Activated naive CD8-positive, alpha-beta T cell treated with anti-CD3 and anti-CD28 coated beads, Interleukin-2, amount 10 ng/mL, durations not matched to agents 7 days and 5 days (primary cell): ENCODE measurements at regions not wholly inside any gene's neighbourhood (a gene's known extent, or its start where the extent isn't known, plus 50 kb on each side); places are given as distances from the start of the nearest gene placed in this dataset.

ENCODE experiments used
- ATAC-seq: fragments of 150-1000 bp; cut with Tn5 transposase; one replicate; pipeline ENCODE4 v1.10.0; 2021; ENCODE audit warnings: low read depth, moderate library complexity
- POLR2A ChIA-PET: fragments of 350-600 bp; sonication (Branson Sonifier 250); formaldehyde crosslinking; loops from one replicate; lab custom pipeline; 2021; ENCODE audit warnings: antibody characterized with exemption; lab: Charles Lee
- DNase-seq: peaks from one replicate; pipeline ENCODE4 v3.0.0; 2021
- H3K27ac Mint-ChIP-seq: one replicate; pipeline ENCODE4 v1.8.0; 2022; ENCODE audit warnings: mild to moderate bottlenecking, mixed read lengths
- H3K27me3 Mint-ChIP-seq: one replicate; pipeline ENCODE4 v1.8.0; 2022; ENCODE audit warnings: mild to moderate bottlenecking, moderate library complexity, mixed read lengths
- H3K36me3 Mint-ChIP-seq: one replicate; pipeline ENCODE4 v1.8.0; 2021; ENCODE audit warnings: mild to moderate bottlenecking, mixed read lengths
- H3K4me1 Mint-ChIP-seq: one replicate; pipeline ENCODE4 v1.8.0; 2021; ENCODE audit warnings: mixed read lengths
- H3K4me3 Mint-ChIP-seq: one replicate; pipeline ENCODE4 v1.8.0; 2022; ENCODE audit warnings: mild to moderate bottlenecking, moderate library complexity, mixed read lengths
- H3K9me3 Mint-ChIP-seq: one replicate; pipeline ENCODE4 v1.8.0; 2021; ENCODE audit warnings: mixed read lengths

GRCh38 chr9:86773422-86773945, 173.8 kb downstream of the GAS1 start:
- no peaks in the 10 kb centered on the region for H3K4me1 Mint-ChIP-seq
- no peaks in the 10 kb centered on the region for H3K36me3 Mint-ChIP-seq
- POLR2A ChIA-PET = no interaction called here

GRCh38 chr9:86772635-86772993, 174.7 kb downstream of the GAS1 start:
- Mint-ChIP-seq H3K36me3 (no peaks in the 10 kb centered on the region), H3K27ac (no peak overlapping the region), H3K4me1 (no peaks in the 10 kb centered on the region), H3K27me3 (no peaks in the 10 kb centered on the region), H3K4me3 (no peak overlapping the region), H3K9me3 (no peaks in the 10 kb centered on the region)
- POLR2A ChIA-PET = no interaction called here
- no peak for ATAC-seq
- DNase-seq = no peak

More at GRCh38 chr9:86773422-86773945, 173.8 kb downstream of the GAS1 start:
- no peak overlapping the region for H3K27ac Mint-ChIP-seq
- no peaks in the 10 kb centered on the region for H3K27me3 Mint-ChIP-seq
- no peak overlapping the region for H3K4me3 Mint-ChIP-seq
- DNase-seq (no peak), ATAC-seq (no peak)
- H3K9me3 Mint-ChIP-seq = no peaks in the 10 kb centered on the region

- Mint-ChIP-seq H3K4me3 (no peak overlapping the region), H3K9me3 (no peaks in the 10 kb centered on the region), H3K4me1 (no peaks in the 10 kb centered on the region), H3K27ac (no peak overlapping the region), H3K27me3 (no peaks in the 10 kb centered on the region), H3K36me3 (no peaks in the 10 kb centered on the region)
- ATAC-seq = no peak
- POLR2A ChIA-PET = no interaction called here
- DNase-seq = no peak
Measured at GRCh38 chr9:86771941-86772634, 175.2 kb downstream of the GAS1 start.

- H3K27me3 Mint-ChIP-seq = no peaks in the 10 kb centered on the region
- no peak overlapping the region for H3K4me3 Mint-ChIP-seq
- POLR2A ChIA-PET = no interaction called here
- DNase-seq (no peak), ATAC-seq (no peak)
- H3K4me1 Mint-ChIP-seq = no peaks in the 10 kb centered on the region
- H3K36me3 Mint-ChIP-seq = no peaks in the 10 kb centered on the region
- H3K27ac Mint-ChIP-seq = no peak overlapping the region
- H3K9me3 Mint-ChIP-seq = no peaks in the 10 kb centered on the region
Measured at GRCh38 chr9:86771420-86771819, 175.9 kb downstream of the GAS1 start.

- Mint-ChIP-seq H3K36me3 (no peaks in the 10 kb centered on the region), H3K9me3 (no peaks in the 10 kb centered on the region), H3K27ac (no peak overlapping the region), H3K4me1 (no peaks in the 10 kb centered on the region), H3K27me3 (no peaks in the 10 kb centered on the region), H3K4me3 (no peak overlapping the region)
- DNase-seq = no peak
- ATAC-seq = no peak
- POLR2A ChIA-PET = no interaction called here
Measured at GRCh38 chr9:86768709-86769108, 178.6 kb downstream of the GAS1 start.

- no peak for ATAC-seq
- DNase-seq = no peak
- Mint-ChIP-seq H3K4me3 (no peak overlapping the region), H3K36me3 (no peaks in the 10 kb centered on the region), H3K4me1 (no peaks in the 10 kb centered on the region), H3K27me3 (no peaks in the 10 kb centered on the region), H3K27ac (no peak overlapping the region), H3K9me3 (no peaks in the 10 kb centered on the region)
- POLR2A ChIA-PET = no interaction called here
Measured at GRCh38 chr9:86768020-86768419, 179.3 kb downstream of the GAS1 start.

GRCh38 chr9:86767373-86767772, 179.9 kb downstream of the GAS1 start:
- Mint-ChIP-seq H3K27me3 (no peaks in the 10 kb centered on the region), H3K9me3 (no peaks in the 10 kb centered on the region), H3K27ac (no peak overlapping the region), H3K36me3 (no peaks in the 10 kb centered on the region), H3K4me1 (no peaks in the 10 kb centered on the region), H3K4me3 (no peak overlapping the region)
- POLR2A ChIA-PET = no interaction called here
- ATAC-seq (no peak), DNase-seq (no peak)

GRCh38 chr9:86766912-86767311, 180.4 kb downstream of the GAS1 start:
- DNase-seq = no peak
- no peak overlapping the region for H3K27ac Mint-ChIP-seq
- H3K27me3 Mint-ChIP-seq = no peaks in the 10 kb centered on the region
- no peaks in the 10 kb centered on the region for H3K9me3 Mint-ChIP-seq
- no peaks in the 10 kb centered on the region for H3K36me3 Mint-ChIP-seq
- no peak overlapping the region for H3K4me3 Mint-ChIP-seq
- H3K4me1 Mint-ChIP-seq = no peaks in the 10 kb centered on the region
- ATAC-seq = no peak
- POLR2A ChIA-PET = no interaction called here

- Mint-ChIP-seq H3K27ac (no peak overlapping the region), H3K27me3 (no peaks in the 10 kb centered on the region), H3K9me3 (no peaks in the 10 kb centered on the region), H3K4me3 (no peak overlapping the region), H3K4me1 (no peaks in the 10 kb centered on the region), H3K36me3 (no peaks in the 10 kb centered on the region)
- POLR2A ChIA-PET = no interaction called here
- ATAC-seq (no peak), DNase-seq (no peak)
Measured at GRCh38 chr9:86766511-86766910, 180.8 kb downstream of the GAS1 start.

GRCh38 chr9:86765746-86766430, 181.4 kb downstream of the GAS1 start:
- ATAC-seq = no peak
- H3K27me3 Mint-ChIP-seq = no peaks in the 10 kb centered on the region
- no peaks in the 10 kb centered on the region for H3K36me3 Mint-ChIP-seq
- no peak for DNase-seq
- no peak overlapping the region for H3K4me3 Mint-ChIP-seq
- no peak overlapping the region for H3K27ac Mint-ChIP-seq
- no peaks in the 10 kb centered on the region for H3K4me1 Mint-ChIP-seq
- POLR2A ChIA-PET = no interaction called here
- no peaks in the 10 kb centered on the region for H3K9me3 Mint-ChIP-seq

GRCh38 chr9:86764671-86765343, 182.5 kb downstream of the GAS1 start:
- Mint-ChIP-seq H3K9me3 (no peaks in the 10 kb centered on the region), H3K36me3 (no peaks in the 10 kb centered on the region), H3K27ac (no peak overlapping the region), H3K4me3 (no peak overlapping the region), H3K27me3 (no peaks in the 10 kb centered on the region), H3K4me1 (no peaks in the 10 kb centered on the region)
- DNase-seq (no peak), ATAC-seq (no peak)
- POLR2A ChIA-PET = no interaction called here

- H3K27ac Mint-ChIP-seq = no peak overlapping the region
- no peaks in the 10 kb centered on the region for H3K27me3 Mint-ChIP-seq
- H3K9me3 Mint-ChIP-seq = no peaks in the 10 kb centered on the region
- H3K4me3 Mint-ChIP-seq = no peak overlapping the region
- POLR2A ChIA-PET = no interaction called here
- no peaks in the 10 kb centered on the region for H3K4me1 Mint-ChIP-seq
- DNase-seq = no peak
- no peaks in the 10 kb centered on the region for H3K36me3 Mint-ChIP-seq
- ATAC-seq = no peak
Measured at GRCh38 chr9:86764221-86764624, 183.1 kb downstream of the GAS1 start.

GRCh38 chr9:86763791-86764190, 183.5 kb downstream of the GAS1 start:
- DNase-seq (no peak), ATAC-seq (no peak)
- no peaks in the 10 kb centered on the region for H3K27me3 Mint-ChIP-seq
- POLR2A ChIA-PET = no interaction called here
- no peaks in the 10 kb centered on the region for H3K36me3 Mint-ChIP-seq
- no peaks in the 10 kb centered on the region for H3K9me3 Mint-ChIP-seq
- no peak overlapping the region for H3K4me3 Mint-ChIP-seq
- no peak overlapping the region for H3K27ac Mint-ChIP-seq
- no peaks in the 10 kb centered on the region for H3K4me1 Mint-ChIP-seq

- DNase-seq (no peak), ATAC-seq (no peak)
- no peaks in the 10 kb centered on the region for H3K4me1 Mint-ChIP-seq
- POLR2A ChIA-PET = no interaction called here
- no peak overlapping the region for H3K27ac Mint-ChIP-seq
- H3K4me3 Mint-ChIP-seq = no peak overlapping the region
- H3K9me3 Mint-ChIP-seq = no peaks in the 10 kb centered on the region
- H3K27me3 Mint-ChIP-seq = no peaks in the 10 kb centered on the region
- no peaks in the 10 kb centered on the region for H3K36me3 Mint-ChIP-seq
Measured at GRCh38 chr9:86757382-86757720, 190.0 kb downstream of the GAS1 start.
